Testis (tissue), 2 donors: ENCODE measurements at regions not wholly inside any gene's neighbourhood (a gene's known extent, or its start where the extent isn't known, plus 50 kb on each side); places are given as distances from the start of the nearest gene placed in this dataset.

ENCODE experiments used
- CTCF ChIP-seq, 3 experiments: fragments of 450-650 bp in 2 of 3; fragments of 200-600 bp in 1 of 3; sonication (generic) in 1 of 3; IDR thresholded peaks; one replicate each; pipeline ENCODE4 v1.5.1; 2016 to 2019; ENCODE audit warnings: antibody characterized with exemption in 3 of 3, mild to moderate bottlenecking in 2 of 3, moderate library complexity in 1 of 3
- POLR2A ChIP-seq: fragments of 450-650 bp; IDR thresholded peaks from one replicate; pipeline ENCODE4 v1.6.1; 2017; ENCODE audit warnings: antibody characterized with exemption, mild to moderate bottlenecking, moderate library complexity

DNA sequence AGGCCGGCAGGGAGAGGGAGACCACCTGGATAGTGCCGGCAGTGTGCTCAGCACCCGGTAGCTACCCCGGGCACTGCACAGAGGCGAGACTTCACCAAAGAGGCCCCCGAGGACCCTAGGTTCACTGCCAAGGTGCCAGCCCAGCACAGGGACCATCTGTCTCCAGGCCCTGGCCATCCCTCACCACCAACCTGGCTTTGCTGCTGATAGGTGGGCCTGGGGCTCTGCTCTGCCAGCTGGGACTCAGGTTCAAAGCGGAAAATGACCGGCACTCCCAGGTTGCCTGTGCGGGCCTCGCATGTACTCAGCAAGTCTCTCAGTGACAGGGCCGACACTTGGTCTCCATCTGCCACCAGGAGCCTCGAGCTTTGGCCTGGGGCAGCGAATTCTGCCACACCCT lies 812.2 kb downstream of the BRD1 start:
- TF ChIP-seq CTCF (IDR thresholded peaks at IDR 0.05) (no peak), POLR2A (no peak)
